Loucy (cell line): ENCODE measurements at regions not wholly inside any gene's neighbourhood (a gene's known extent, or its start where the extent isn't known, plus 50 kb on each side); places are given as distances from the start of the nearest gene placed in this dataset.

ENCODE experiments used
- H2AFZ ChIP-seq: fragments of 200-600 bp; sonication (generic); 2 replicates; pipeline ENCODE4 v1.6.0; 2016; ENCODE audit warnings: antibody characterized with exemption, mild to moderate bottlenecking, low read length, moderate library complexity
- H3F3A ChIP-seq: fragments of 200-600 bp; 2 replicates; pipeline ENCODE4 v1.6.0; 2016; ENCODE audit warnings: antibody characterized with exemption, low read depth, mild to moderate bottlenecking
- H3K27me3 ChIP-seq: fragments of 200-600 bp; sonication (generic); 2 replicates; pipeline ENCODE4 v1.6.1; 2014; ENCODE audit warnings: low read length, mild to moderate bottlenecking; ENCODE audit not compliant: insufficient read depth, poor library complexity, severe bottlenecking
- H3K36me3 ChIP-seq: fragments of 200-600 bp; sonication (generic); 2 replicates; pipeline ENCODE4 v1.6.1; 2016; ENCODE audit warnings: low read length; ENCODE audit not compliant: insufficient read depth
- H3K4me1 ChIP-seq: fragments of 200-600 bp; sonication (generic); 2 replicates; pipeline ENCODE4 v1.5.1; 2014; ENCODE audit warnings: low read length, mild to moderate bottlenecking; ENCODE audit not compliant: insufficient read depth, poor library complexity, severe bottlenecking
- H3K4me2 ChIP-seq: fragments of 200-600 bp; sonication (generic); 2 replicates; pipeline ENCODE4 v1.6.0; 2014; ENCODE audit warnings: antibody characterized with exemption, low read length, low read depth, mild to moderate bottlenecking; ENCODE audit not compliant: poor library complexity, severe bottlenecking
- H3K4me3 ChIP-seq: fragments of 200-600 bp; sonication (generic); 2 replicates; pipeline ENCODE4 v1.5.1; 2014; ENCODE audit warnings: low read length, mild to moderate bottlenecking, mixed read lengths; ENCODE audit not compliant: poor library complexity, severe bottlenecking
- H3K79me2 ChIP-seq: fragments of 200-600 bp; sonication (generic); 2 replicates; pipeline ENCODE4 v1.6.1; 2014; ENCODE audit warnings: low read length; ENCODE audit not compliant: insufficient read depth
- H3K9ac ChIP-seq: fragments of 200-600 bp; sonication (generic); 2 replicates; pipeline ENCODE4 v1.6.0; 2014; ENCODE audit warnings: mild to moderate bottlenecking, low read depth, low read length, moderate library complexity; ENCODE audit not compliant: poor library complexity, severe bottlenecking
- H3K9me2 ChIP-seq: fragments of 200-600 bp; sonication (generic); replicated peaks from 2 replicates; pipeline ENCODE4 v1.6.1; 2016; ENCODE audit warnings: low read depth, low read length, mixed read lengths
- H3K9me3 ChIP-seq: fragments of 200-600 bp; sonication (generic); 2 replicates; pipeline ENCODE4 v1.6.1; 2014; ENCODE audit warnings: mild to moderate bottlenecking, antibody characterized with exemption, low read length, low read depth; ENCODE audit not compliant: insufficient read depth
- H4K20me1 ChIP-seq: fragments of 200-600 bp; sonication (generic); 2 replicates; pipeline ENCODE4 v1.6.0; 2014; ENCODE audit warnings: antibody characterized with exemption, low read length, mild to moderate bottlenecking; ENCODE audit not compliant: insufficient read depth, poor library complexity, severe bottlenecking
- CTCF ChIP-seq: fragments of 200-600 bp; sonication (generic); conservative IDR thresholded peaks from 2 replicates; pipeline ENCODE4 v1.5.1; 2014; ENCODE audit warnings: mild to moderate bottlenecking, antibody characterized with exemption, low read length
- EZH2phosphoT487 ChIP-seq: fragments of 200-600 bp; IDR thresholded peaks from 2 replicates; pipeline ENCODE4 v1.6.1; 2018; ENCODE audit warnings: antibody characterized with exemption, mild to moderate bottlenecking, moderate library complexity, borderline replicate concordance

GRCh38 chr18:34352385-34353163 lies 127.9 kb upstream of the NOL4 start:
- H3K4me2 ChIP-seq: no peak overlapping the region
- H2AFZ ChIP-seq: no peak overlapping the region
- H4K20me1 ChIP-seq: no peaks in the 10 kb centered on the region
- H3K36me3 ChIP-seq: no peaks in the 10 kb centered on the region
- H3F3A ChIP-seq: no peaks in the 10 kb centered on the region
- no peaks in the 10 kb centered on the region for H3K4me1 ChIP-seq
- TF ChIP-seq EZH2phosphoT487 (no peak), CTCF (no peak)
- no peaks in the 10 kb centered on the region; the same call in 1 of the 2 replicates for H3K9me3 ChIP-seq
- H3K9me2 ChIP-seq: no peaks in the 10 kb centered on the region
- H3K79me2 ChIP-seq: no peaks in the 10 kb centered on the region
- H3K27me3 ChIP-seq: no peaks in the 10 kb centered on the region
- H3K9ac ChIP-seq: no peak overlapping the region
- H3K4me3 ChIP-seq: no peak overlapping the region

GRCh38 chr18:34354351-34354750 lies 129.6 kb upstream of the NOL4 start:
- Histone ChIP-seq H3K36me3 (no peaks in the 10 kb centered on the region), H3K4me1 (no peaks in the 10 kb centered on the region), H3K4me2 (no peak overlapping the region), H2AFZ (no peak overlapping the region), H3K9ac (no peak overlapping the region), H3K27me3 (no peaks in the 10 kb centered on the region), H3K4me3 (no peak overlapping the region), H3K9me2 (no peaks in the 10 kb centered on the region), H3F3A (no peaks in the 10 kb centered on the region), H4K20me1 (no peaks in the 10 kb centered on the region), H3K9me3 (no peaks in the 10 kb centered on the region), H3K79me2 (no peaks in the 10 kb centered on the region)
- TF ChIP-seq EZH2phosphoT487: no peak
- no peak for TF ChIP-seq CTCF

- no peaks in the 10 kb centered on the region for H3K27me3 ChIP-seq
- no peak overlapping the region for H2AFZ ChIP-seq
- TF ChIP-seq CTCF (no peak), EZH2phosphoT487 (no peak)
- H3K36me3 ChIP-seq: no peaks in the 10 kb centered on the region
- H3K4me3 ChIP-seq: no peak overlapping the region
- no peaks in the 10 kb centered on the region for H3K9me2 ChIP-seq
- H3F3A ChIP-seq: no peaks in the 10 kb centered on the region
- no peak overlapping the region for H3K9ac ChIP-seq
- no peaks in the 10 kb centered on the region for H4K20me1 ChIP-seq
- no peaks in the 10 kb centered on the region for H3K79me2 ChIP-seq
- H3K4me2 ChIP-seq: no peak overlapping the region
- H3K9me3 ChIP-seq: no peaks in the 10 kb centered on the region
- H3K4me1 ChIP-seq: no peaks in the 10 kb centered on the region
Measured at GRCh38 chr18:34357944-34358580, 133.3 kb upstream of the NOL4 start.
